Fibroblast of pulmonary artery (primary cell): ENCODE measurements at regions not wholly inside any gene's neighbourhood (a gene's known extent, or its start where the extent isn't known, plus 50 kb on each side); places are given as distances from the start of the nearest gene placed in this dataset.

ENCODE experiments used
- DNase-seq: peaks from one replicate; pipeline ENCODE4 v3.0.0-alpha.2; 2010; ENCODE audit warnings: low read depth
- H3K4me3 ChIP-seq: replicated peaks from 2 replicates; pipeline ENCODE4 v1.5.1; 2011; ENCODE audit warnings: low read depth, mild to moderate bottlenecking, control low read depth, low read length, moderate library complexity
- TF ChIP-seq, protein P1 (sequence below): IDR thresholded peaks from 2 replicates; pipeline ENCODE4 v1.5.1; 2011; ENCODE audit warnings: mild to moderate bottlenecking, control low read depth, low read length, inconsistent platforms; ENCODE audit errors: missing control alignments

DNA sequence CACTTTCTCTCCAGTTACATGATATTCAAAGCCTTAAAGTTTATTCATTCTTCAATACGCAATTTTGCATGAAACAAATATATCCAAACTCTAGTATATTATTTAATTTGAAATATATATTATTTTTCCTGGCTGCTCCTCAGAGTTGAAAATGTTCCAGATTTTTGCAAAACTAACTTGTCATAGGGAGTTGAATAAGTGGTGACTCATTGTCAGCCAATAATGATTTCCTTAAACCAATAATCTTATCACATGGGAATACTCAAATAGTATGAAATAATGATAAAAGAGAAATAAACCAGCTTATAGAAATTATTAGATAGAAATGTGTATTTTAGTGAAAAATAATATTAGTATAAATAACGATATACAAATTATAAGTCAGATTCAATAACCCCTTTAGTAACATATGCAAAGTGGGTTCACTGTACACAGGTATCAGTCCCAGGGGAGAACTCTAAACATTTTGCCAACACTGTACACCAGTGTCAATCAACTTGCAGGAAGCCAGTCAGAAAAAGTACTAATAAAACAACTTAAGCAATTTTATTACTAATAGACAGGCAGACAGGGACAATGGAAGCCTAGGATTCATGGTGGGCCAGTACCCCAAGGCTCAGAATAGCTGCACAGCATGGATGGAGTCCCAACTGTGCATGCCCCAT is 222.6 kb upstream of the KLHL1 start:
- no peak for DNase-seq
- H3K4me3 ChIP-seq = no peak overlapping the region
- TF ChIP-seq, protein P1, sequence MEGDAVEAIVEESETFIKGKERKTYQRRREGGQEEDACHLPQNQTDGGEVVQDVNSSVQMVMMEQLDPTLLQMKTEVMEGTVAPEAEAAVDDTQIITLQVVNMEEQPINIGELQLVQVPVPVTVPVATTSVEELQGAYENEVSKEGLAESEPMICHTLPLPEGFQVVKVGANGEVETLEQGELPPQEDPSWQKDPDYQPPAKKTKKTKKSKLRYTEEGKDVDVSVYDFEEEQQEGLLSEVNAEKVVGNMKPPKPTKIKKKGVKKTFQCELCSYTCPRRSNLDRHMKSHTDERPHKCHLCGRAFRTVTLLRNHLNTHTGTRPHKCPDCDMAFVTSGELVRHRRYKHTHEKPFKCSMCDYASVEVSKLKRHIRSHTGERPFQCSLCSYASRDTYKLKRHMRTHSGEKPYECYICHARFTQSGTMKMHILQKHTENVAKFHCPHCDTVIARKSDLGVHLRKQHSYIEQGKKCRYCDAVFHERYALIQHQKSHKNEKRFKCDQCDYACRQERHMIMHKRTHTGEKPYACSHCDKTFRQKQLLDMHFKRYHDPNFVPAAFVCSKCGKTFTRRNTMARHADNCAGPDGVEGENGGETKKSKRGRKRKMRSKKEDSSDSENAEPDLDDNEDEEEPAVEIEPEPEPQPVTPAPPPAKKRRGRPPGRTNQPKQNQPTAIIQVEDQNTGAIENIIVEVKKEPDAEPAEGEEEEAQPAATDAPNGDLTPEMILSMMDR = no peak

DNA sequence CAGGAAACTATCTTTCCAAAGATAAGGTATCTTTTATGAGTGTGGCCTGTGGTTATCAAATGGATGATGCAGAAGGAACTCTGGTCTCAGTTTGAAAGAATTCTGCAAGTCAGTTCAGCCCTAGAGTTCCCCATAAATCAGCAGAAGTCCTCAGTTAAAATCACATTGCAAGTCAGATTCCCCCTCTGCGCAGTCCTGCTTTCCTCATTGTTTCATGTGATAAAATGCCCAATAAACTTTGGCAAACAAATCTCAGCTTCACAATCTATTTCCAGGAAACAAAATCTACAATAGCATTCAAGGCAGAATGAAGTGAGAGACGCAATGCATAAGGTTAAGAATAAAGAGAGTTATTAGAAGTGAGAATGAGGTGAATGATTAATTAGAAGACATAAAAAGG is 216.3 kb upstream of the KLHL1 start:
- H3K4me3 ChIP-seq = no peak overlapping the region
- no peak for DNase-seq
- TF ChIP-seq, protein P1 = no peak

DNA sequence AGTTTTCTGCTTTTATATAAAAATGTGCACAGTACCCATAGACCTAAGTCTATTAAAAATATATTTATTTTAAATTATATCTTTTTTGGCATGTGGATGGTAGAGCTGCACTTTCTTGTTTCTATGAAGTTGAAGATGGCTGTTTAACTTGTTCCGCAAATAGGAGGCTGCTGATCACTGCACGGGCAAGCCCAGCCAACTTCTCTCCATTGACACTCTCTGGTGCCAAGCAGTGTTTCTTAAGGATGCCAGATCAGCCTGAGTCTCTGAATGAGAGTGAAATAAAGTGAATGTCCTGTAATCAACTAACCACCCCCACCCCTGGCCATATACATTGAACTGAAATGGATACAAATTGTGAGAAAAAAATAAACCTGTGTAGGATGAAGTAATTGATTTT is 202.9 kb upstream of the KLHL1 start:
- no peak overlapping the region for H3K4me3 ChIP-seq
- TF ChIP-seq, protein P1 = no peak
- DNase-seq = no peak

DNA sequence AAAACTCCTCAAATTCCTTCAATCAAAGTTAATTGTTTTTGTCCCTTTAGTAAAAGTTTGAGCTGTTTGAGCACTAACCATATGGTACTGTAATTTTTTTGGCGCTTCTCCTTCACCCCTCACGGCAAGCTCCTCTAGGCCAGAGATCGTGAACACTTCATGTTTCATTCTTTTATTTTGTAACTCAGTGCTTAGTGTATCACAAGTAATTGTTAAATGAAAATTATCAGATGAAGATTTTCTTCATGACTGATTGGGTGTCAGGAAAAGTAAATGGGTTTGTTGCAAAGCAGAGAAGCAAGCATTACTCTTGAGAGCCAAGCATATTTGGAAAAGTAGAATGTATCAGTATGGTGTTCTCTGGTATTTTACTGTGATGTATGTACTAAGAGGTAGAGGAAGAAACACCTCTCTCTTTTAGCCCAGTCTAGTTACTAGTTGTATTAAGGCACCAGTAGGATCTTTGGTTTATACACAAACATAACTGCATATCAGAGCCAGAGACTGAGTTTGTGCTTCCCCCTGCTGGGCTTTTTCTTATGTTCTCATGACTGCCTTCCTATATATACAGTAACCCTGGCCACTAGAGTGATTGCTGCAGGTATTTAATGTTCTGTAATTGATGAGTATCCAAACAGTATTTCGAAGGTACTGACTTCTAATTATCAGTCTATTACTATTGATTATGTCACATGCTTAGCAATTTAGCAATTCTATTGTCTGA is 202.3 kb upstream of the KLHL1 start:
- H3K4me3 ChIP-seq = no peak overlapping the region
- TF ChIP-seq, protein P1 = peak; percentile 7
- DNase-seq = peak; percentile 13

DNA sequence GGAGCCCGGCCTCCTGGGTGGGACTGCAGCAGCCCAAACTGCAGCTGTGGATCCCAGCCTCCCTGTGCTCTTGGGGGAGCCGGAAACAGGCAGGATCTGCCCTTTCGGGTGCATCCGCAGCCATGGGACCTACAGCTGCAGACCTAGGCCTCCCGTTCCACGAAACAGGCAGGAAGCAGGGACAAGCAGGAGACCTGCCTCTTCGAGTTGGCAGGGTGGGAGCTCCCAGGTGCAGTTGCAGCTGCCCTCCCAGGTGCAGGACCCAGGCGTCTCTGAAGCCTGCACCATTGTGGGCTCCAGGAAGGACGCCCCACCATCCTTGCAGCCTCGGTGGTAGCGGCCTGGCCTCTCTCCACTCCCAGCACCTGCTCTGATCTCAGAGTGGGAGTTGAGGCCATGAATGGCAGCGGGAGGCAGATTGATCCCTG is 189.0 kb upstream of the KLHL1 start:
- TF ChIP-seq, protein P1 = no peak
- DNase-seq = no peak
- no peak overlapping the region for H3K4me3 ChIP-seq

DNA sequence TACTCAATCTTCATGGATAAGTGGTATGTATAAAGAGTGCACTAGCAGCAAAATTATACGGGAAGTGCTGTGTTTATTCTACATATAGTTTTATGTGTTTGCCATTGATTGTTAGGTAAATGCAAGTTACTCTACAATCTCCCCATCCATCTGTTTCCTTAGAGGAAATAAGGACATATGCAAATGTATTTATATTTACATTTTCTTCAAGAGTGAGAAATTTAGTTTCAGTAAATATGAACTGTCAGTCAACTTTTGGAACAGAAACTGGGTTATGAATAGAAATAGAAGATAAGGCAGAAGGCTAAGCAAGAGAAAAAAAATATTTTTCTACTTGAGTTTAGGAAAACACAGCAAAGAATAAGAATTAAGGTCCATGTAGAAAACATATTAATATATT is 176.1 kb upstream of the KLHL1 start:
- TF ChIP-seq, protein P1 = no peak
- no peak for DNase-seq
- H3K4me3 ChIP-seq = no peak overlapping the region
